SK-N-SH treated with all-trans-retinoic acid at 6 μM for 48 hours (cell line): ENCODE measurements at regions not wholly inside any gene's neighbourhood (a gene's known extent, or its start where the extent isn't known, plus 50 kb on each side); places are given as distances from the start of the nearest gene placed in this dataset.

ENCODE experiments used
- ATAC-seq: fragments of 200-7000 bp; cut with Tn5 transposase; 3 replicates; pipeline ENCODE4 v1.9.1; 2020; ENCODE audit warnings: mild to moderate bottlenecking, moderate library complexity
- ARNTL ChIP-seq: fragments of 450-650 bp; formaldehyde crosslinking; IDR thresholded peaks from 2 replicates; pipeline ENCODE4 v1.5.0; 2020; ENCODE audit warnings: low read depth, mild to moderate bottlenecking, moderate library complexity, borderline replicate concordance
- BACH2 ChIP-seq: fragments of 250-450 bp; sonication (Bioruptor Pico); IDR thresholded peaks from 2 replicates; pipeline ENCODE4 v1.9.0; 2021; ENCODE audit warnings: mild to moderate bottlenecking, borderline replicate concordance
- CSDC2 ChIP-seq: fragments of 250-450 bp; sonication (Bioruptor Pico); IDR thresholded peaks from 2 replicates; pipeline ENCODE4 v1.5.0; 2020; ENCODE audit warnings: mild to moderate bottlenecking, moderate library complexity
- ESRRG ChIP-seq: fragments of 250-450 bp; sonication (Bioruptor Pico); IDR thresholded peaks from 2 replicates; pipeline ENCODE4 v1.6.1; 2021; ENCODE audit warnings: mild to moderate bottlenecking
- GLIS3 ChIP-seq: fragments of 250-450 bp; sonication (Bioruptor Pico); IDR thresholded peaks from 2 replicates; pipeline ENCODE4 v1.5.0; 2020; ENCODE audit warnings: mild to moderate bottlenecking, moderate library complexity
- ISL1 ChIP-seq: fragments of 250-450 bp; sonication (Bioruptor Pico); IDR thresholded peaks from 2 replicates; pipeline ENCODE4 v2.1.2; 2022; ENCODE audit warnings: mild to moderate bottlenecking, moderate library complexity
- OSR1 ChIP-seq: fragments of 250-450 bp; sonication (Bioruptor Pico); IDR thresholded peaks from 2 replicates; pipeline ENCODE4 v1.8.0; 2022; ENCODE audit warnings: moderate library complexity, mild to moderate bottlenecking, inconsistent platforms
- PATZ1 ChIP-seq: fragments of 250-450 bp; sonication (Bioruptor Pico); IDR thresholded peaks from 2 replicates; pipeline ENCODE4 v1.8.0; 2020; ENCODE audit warnings: mild to moderate bottlenecking, moderate library complexity, borderline replicate concordance
- PPARA ChIP-seq: fragments of 250-450 bp; sonication (Bioruptor Pico); IDR thresholded peaks from 2 replicates; pipeline ENCODE4 v1.5.0; 2020; ENCODE audit warnings: mild to moderate bottlenecking, borderline replicate concordance
- RARB ChIP-seq: fragments of 250-450 bp; sonication (Bioruptor Pico); IDR thresholded peaks from 2 replicates; pipeline ENCODE4 v1.8.0; 2021; ENCODE audit warnings: mild to moderate bottlenecking, moderate library complexity
- SNAI2 ChIP-seq: fragments of 250-450 bp; sonication (Bioruptor Pico); IDR thresholded peaks from 2 replicates; pipeline ENCODE4 v1.5.0; 2020; ENCODE audit warnings: mild to moderate bottlenecking, moderate library complexity
- TCF4 ChIP-seq: fragments of 250-450 bp; sonication (Bioruptor Pico); IDR thresholded peaks from 2 replicates; pipeline ENCODE4 v1.8.0; 2021; ENCODE audit warnings: mild to moderate bottlenecking, moderate library complexity, borderline replicate concordance
- TOX ChIP-seq: fragments of 250-450 bp; sonication (Bioruptor Pico); IDR thresholded peaks from 2 replicates; pipeline ENCODE4 v1.8.0; 2021; ENCODE audit warnings: mild to moderate bottlenecking, moderate library complexity, borderline replicate concordance
- ZFP3 ChIP-seq: fragments of 250-450 bp; sonication (Bioruptor Pico); IDR thresholded peaks from 2 replicates; pipeline ENCODE4 v1.5.0; 2020; ENCODE audit warnings: mild to moderate bottlenecking, moderate library complexity
- ZFP30 ChIP-seq: fragments of 450-650 bp; formaldehyde crosslinking; IDR thresholded peaks from 2 replicates; pipeline ENCODE4 v1.5.0; 2022; ENCODE audit warnings: mild to moderate bottlenecking, moderate library complexity
- ZNF565 ChIP-seq: fragments of 450-650 bp; formaldehyde crosslinking; conservative IDR thresholded peaks from 2 replicates; pipeline ENCODE4 v1.5.0; 2020; ENCODE audit warnings: low read depth, mild to moderate bottlenecking, moderate library complexity
- ZNF70 ChIP-seq: fragments of 450-650 bp; formaldehyde crosslinking; IDR thresholded peaks from 2 replicates; pipeline ENCODE4 v1.5.0; 2020; ENCODE audit warnings: mild to moderate bottlenecking, moderate library complexity
- ZNF8 ChIP-seq: fragments of 450-650 bp; formaldehyde crosslinking; IDR thresholded peaks from 2 replicates; pipeline ENCODE4 v1.5.0; 2020; ENCODE audit warnings: mild to moderate bottlenecking, moderate library complexity
- TF ChIP-seq, protein P1 (sequence below): fragments of 250-450 bp; sonication (Bioruptor Pico); IDR thresholded peaks from 2 replicates; pipeline ENCODE4 v1.5.0; 2020; ENCODE audit warnings: mild to moderate bottlenecking, moderate library complexity
- TF ChIP-seq, protein P2 (sequence below): fragments of 250-450 bp; sonication (Bioruptor Pico); IDR thresholded peaks from 2 replicates; pipeline ENCODE4 v1.5.1; 2021; ENCODE audit warnings: mild to moderate bottlenecking, moderate library complexity
- TF ChIP-seq, protein P3 (sequence below): fragments of 250-450 bp; sonication (Bioruptor Pico); IDR thresholded peaks from 2 replicates; pipeline ENCODE4 v1.5.1; 2020; ENCODE audit warnings: low read depth, mild to moderate bottlenecking, moderate library complexity
- TF ChIP-seq, protein P4 (sequence below): fragments of 250-450 bp; sonication (Bioruptor Pico); IDR thresholded peaks from 2 replicates; pipeline ENCODE4 v1.8.0; 2021; ENCODE audit warnings: low read depth, mild to moderate bottlenecking, moderate library complexity, borderline replicate concordance

DNA sequence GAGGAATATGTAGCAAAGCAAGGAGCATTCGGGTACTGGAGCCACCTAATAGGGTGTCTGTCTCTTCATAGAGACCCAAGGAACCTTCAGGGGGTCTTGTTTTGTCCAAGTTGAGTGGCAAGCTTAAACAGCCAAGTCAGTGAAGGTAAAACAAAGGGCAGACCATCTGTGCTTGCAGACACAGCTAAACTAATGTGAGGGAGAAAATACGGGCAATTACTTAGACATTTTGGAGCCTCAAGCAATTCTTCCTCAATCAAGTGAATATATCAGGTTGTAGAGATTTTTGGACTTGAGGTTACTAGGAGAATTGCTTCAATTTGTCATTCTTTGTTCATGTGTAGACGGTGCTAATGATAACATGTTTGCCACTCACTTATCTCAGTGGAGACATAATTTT, 148.2 kb upstream of the ARHGAP20 start:
- TF ChIP-seq PATZ1 (CRISPR knock-in tag) (no peak), SNAI2 (no peak), ESRRG (no peak), BACH2 (CRISPR knock-in tag) (no peak), ARNTL (no peak), ZNF565 (CRISPR knock-in tag) (no peak), RARB (CRISPR knock-in tag) (no peak), GLIS3 (no peak), OSR1 (CRISPR knock-in tag) (no peak), ZNF70 (CRISPR knock-in tag) (no peak), ISL1 (CRISPR knock-in tag) (no peak), ZNF8 (CRISPR knock-in tag) (no peak), PPARA (CRISPR knock-in tag) (no peak), ZFP30 (no peak), TCF4 (CRISPR knock-in tag) (no peak), ZFP3 (CRISPR knock-in tag) (no peak)
- TF ChIP-seq, protein P1, sequence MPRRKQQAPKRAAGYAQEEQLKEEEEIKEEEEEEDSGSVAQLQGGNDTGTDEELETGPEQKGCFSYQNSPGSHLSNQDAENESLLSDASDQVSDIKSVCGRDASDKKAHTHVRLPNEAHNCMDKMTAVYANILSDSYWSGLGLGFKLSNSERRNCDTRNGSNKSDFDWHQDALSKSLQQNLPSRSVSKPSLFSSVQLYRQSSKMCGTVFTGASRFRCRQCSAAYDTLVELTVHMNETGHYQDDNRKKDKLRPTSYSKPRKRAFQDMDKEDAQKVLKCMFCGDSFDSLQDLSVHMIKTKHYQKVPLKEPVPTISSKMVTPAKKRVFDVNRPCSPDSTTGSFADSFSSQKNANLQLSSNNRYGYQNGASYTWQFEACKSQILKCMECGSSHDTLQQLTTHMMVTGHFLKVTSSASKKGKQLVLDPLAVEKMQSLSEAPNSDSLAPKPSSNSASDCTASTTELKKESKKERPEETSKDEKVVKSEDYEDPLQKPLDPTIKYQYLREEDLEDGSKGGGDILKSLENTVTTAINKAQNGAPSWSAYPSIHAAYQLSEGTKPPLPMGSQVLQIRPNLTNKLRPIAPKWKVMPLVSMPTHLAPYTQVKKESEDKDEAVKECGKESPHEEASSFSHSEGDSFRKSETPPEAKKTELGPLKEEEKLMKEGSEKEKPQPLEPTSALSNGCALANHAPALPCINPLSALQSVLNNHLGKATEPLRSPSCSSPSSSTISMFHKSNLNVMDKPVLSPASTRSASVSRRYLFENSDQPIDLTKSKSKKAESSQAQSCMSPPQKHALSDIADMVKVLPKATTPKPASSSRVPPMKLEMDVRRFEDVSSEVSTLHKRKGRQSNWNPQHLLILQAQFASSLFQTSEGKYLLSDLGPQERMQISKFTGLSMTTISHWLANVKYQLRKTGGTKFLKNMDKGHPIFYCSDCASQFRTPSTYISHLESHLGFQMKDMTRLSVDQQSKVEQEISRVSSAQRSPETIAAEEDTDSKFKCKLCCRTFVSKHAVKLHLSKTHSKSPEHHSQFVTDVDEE (CRISPR knock-in tag) = no peak
- TF ChIP-seq, protein P2, sequence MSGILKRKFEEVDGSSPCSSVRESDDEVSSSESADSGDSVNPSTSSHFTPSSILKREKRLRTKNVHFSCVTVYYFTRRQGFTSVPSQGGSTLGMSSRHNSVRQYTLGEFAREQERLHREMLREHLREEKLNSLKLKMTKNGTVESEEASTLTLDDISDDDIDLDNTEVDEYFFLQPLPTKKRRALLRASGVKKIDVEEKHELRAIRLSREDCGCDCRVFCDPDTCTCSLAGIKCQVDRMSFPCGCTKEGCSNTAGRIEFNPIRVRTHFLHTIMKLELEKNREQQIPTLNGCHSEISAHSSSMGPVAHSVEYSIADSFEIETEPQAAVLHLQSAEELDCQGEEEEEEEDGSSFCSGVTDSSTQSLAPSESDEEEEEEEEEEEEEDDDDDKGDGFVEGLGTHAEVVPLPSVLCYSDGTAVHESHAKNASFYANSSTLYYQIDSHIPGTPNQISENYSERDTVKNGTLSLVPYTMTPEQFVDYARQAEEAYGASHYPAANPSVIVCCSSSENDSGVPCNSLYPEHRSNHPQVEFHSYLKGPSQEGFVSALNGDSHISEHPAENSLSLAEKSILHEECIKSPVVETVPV = no peak
- TF ChIP-seq, protein P3, sequence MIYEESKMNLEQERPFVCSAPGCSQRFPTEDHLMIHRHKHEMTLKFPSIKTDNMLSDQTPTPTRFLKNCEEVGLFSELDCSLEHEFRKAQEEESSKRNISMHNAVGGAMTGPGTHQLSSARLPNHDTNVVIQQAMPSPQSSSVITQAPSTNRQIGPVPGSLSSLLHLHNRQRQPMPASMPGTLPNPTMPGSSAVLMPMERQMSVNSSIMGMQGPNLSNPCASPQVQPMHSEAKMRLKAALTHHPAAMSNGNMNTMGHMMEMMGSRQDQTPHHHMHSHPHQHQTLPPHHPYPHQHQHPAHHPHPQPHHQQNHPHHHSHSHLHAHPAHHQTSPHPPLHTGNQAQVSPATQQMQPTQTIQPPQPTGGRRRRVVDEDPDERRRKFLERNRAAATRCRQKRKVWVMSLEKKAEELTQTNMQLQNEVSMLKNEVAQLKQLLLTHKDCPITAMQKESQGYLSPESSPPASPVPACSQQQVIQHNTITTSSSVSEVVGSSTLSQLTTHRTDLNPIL (CRISPR knock-in tag) = no peak
- TF ChIP-seq, protein P4, sequence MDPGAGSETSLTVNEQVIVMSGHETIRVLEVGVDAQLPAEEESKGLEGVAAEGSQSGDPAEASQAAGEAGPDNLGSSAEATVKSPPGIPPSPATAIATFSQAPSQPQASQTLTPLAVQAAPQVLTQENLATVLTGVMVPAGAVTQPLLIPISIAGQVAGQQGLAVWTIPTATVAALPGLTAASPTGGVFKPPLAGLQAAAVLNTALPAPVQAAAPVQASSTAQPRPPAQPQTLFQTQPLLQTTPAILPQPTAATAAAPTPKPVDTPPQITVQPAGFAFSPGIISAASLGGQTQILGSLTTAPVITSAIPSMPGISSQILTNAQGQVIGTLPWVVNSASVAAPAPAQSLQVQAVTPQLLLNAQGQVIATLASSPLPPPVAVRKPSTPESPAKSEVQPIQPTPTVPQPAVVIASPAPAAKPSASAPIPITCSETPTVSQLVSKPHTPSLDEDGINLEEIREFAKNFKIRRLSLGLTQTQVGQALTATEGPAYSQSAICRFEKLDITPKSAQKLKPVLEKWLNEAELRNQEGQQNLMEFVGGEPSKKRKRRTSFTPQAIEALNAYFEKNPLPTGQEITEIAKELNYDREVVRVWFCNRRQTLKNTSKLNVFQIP (CRISPR knock-in tag) = no peak
- no peak for ATAC-seq

DNA sequence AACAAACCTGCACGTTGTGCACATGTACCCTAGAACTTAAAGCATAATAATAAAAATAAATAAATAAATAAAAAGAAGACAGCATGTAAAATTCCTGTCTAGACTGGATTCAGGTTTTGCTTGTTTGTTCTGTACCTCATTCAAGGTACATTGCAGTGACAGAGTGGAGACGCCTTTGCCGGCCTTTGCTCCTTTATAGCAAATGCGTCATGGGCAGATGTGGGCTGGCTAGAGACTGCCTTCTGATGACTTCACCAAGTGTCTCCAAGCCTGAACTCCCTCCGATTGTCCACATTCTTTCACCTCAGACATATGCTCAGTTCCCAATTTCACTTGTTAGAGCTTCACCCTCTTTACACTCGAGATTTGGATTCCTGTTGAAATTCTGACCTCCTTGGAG, 147.8 kb upstream of the ARHGAP20 start:
- TF ChIP-seq ZNF565 (CRISPR knock-in tag) (no peak), SNAI2 (no peak), ARNTL (no peak), PATZ1 (CRISPR knock-in tag) (no peak), ZNF8 (CRISPR knock-in tag) (no peak), BACH2 (CRISPR knock-in tag) (no peak), CSDC2 (CRISPR knock-in tag) (no peak), GLIS3 (no peak), TOX (CRISPR knock-in tag) (no peak)
- TF ChIP-seq, protein P2 = no peak
- TF ChIP-seq, protein P3 (CRISPR knock-in tag) = no peak
- TF ChIP-seq, all 23 proteins: peak for 0
- ATAC-seq = no peak
